ENCODE measurements at regions not wholly inside any gene's neighbourhood (a gene's known extent, or its start where the extent isn't known, plus 50 kb on each side); places are given as distances from the start of the nearest gene placed in this dataset.

DNA sequence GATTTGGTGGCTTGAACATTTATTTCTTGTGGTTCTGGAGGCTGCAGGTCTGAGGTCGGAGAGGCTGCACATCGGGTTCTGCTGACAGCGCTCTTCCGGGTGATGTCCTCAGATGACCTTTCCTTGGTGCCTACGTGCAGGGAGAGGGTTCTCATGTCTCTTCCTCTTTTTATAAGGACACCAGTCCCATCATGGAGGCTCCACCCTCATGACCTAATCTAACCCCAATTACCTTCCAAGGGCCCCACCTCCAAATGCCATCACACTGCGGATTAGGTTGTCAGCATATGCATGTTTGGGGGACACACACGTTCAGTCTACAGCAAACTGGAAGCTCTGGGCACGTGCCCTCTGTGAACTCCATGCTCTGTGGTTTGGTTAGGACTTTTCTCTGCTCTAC is 338.6 kb downstream of the FGF9 start:
- TF ChIP-seq, protein P1, sequence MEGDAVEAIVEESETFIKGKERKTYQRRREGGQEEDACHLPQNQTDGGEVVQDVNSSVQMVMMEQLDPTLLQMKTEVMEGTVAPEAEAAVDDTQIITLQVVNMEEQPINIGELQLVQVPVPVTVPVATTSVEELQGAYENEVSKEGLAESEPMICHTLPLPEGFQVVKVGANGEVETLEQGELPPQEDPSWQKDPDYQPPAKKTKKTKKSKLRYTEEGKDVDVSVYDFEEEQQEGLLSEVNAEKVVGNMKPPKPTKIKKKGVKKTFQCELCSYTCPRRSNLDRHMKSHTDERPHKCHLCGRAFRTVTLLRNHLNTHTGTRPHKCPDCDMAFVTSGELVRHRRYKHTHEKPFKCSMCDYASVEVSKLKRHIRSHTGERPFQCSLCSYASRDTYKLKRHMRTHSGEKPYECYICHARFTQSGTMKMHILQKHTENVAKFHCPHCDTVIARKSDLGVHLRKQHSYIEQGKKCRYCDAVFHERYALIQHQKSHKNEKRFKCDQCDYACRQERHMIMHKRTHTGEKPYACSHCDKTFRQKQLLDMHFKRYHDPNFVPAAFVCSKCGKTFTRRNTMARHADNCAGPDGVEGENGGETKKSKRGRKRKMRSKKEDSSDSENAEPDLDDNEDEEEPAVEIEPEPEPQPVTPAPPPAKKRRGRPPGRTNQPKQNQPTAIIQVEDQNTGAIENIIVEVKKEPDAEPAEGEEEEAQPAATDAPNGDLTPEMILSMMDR (IDR thresholded peaks at IDR 0.05): no peak
- TF ChIP-seq POLR2A (IDR thresholded peaks at IDR 0.05): no peak

Data from testis (tissue), 2 donors.